Right lobe of liver (tissue), 6 donors: ENCODE measurements at regions not wholly inside any gene's neighbourhood (a gene's known extent, or its start where the extent isn't known, plus 50 kb on each side); places are given as distances from the start of the nearest gene placed in this dataset.

ENCODE experiments used
- ATAC-seq, 4 donors: fragments of 200-7000 bp; cut with Tn5 transposase; one replicate each; pipeline ENCODE4 v1.9.1; 2020; ENCODE audit warnings: mild to moderate bottlenecking in 4 of 4, moderate library complexity in 4 of 4
- DNase-seq, 3 donors: peaks; one replicate each; pipeline ENCODE4 v3.0.0-alpha.2; 2020
- H3K27ac ChIP-seq, 3 donors: fragments of 200-600 bp; one replicate each; pipeline ENCODE4 v1.8.0; 2022
- H3K27me3 ChIP-seq, 2 donors: fragments of 200-600 bp; one replicate each; pipeline ENCODE4 v1.8.0; 2022
- H3K36me3 ChIP-seq, 4 donors: fragments of 200-600 bp; sonication (generic) in 1 of 4; one replicate each; pipeline versions ENCODE4 v1.5.1 to v1.8.0; 2017 to 2022; ENCODE audit warnings: control low read depth in 1 of 4
- H3K4me1 ChIP-seq, 4 donors: fragments of 200-600 bp; sonication (generic) in 1 of 4; one replicate each; pipeline versions ENCODE4 v1.5.1 to v1.8.0; 2017 to 2022; ENCODE audit warnings: control low read depth in 1 of 4
- H3K4me3 ChIP-seq, 3 donors: fragments of 200-600 bp; one replicate each; pipeline ENCODE4 v1.8.0; 2022
- H3K9me3 ChIP-seq, 4 donors: fragments of 200-600 bp; sonication (generic) in 1 of 4; one replicate each; pipeline versions ENCODE4 v1.5.1 to v1.8.0; 2017 to 2022; ENCODE audit warnings: control low read depth in 1 of 4
- POLR2A ChIP-seq: fragments of 450-650 bp; IDR thresholded peaks from one replicate; pipeline ENCODE4 v1.6.1; 2017; ENCODE audit warnings: antibody characterized with exemption, mild to moderate bottlenecking
- WGBS: methylation state at CpG from one replicate; pipeline ENCODE4 v1.1.6; 2018; ENCODE audit warnings: low coverage, low lambda C conversion rate; ENCODE audit not compliant: insufficient coverage; ENCODE audit errors: missing lambda C conversion rate; 5-methylcytosine and 5-hydroxymethylcytosine counted together
- intact Hi-C, 2 donors: fragments of 100-400 bp; cut with DNase I; formaldehyde crosslinking; loops; one replicate each; pipeline versions ENCODE4 v1.11.2 to v1.14.1; 2022
- TF ChIP-seq, protein P1 (sequence below), 4 donors: fragments of 200-600 bp in 3 of 4; fragments of 450-650 bp in 1 of 4; IDR thresholded peaks; one replicate each; pipeline versions ENCODE4 v1.5.1 to v1.8.0; 2016 to 2022; ENCODE audit warnings: antibody characterized with exemption in 4 of 4, mild to moderate bottlenecking in 2 of 4
- donor health status: DM: no; HTN: yes; CAD: no.
- donor health status: DM: no; HTN: no; CAD: no.
- donor health status: DM: no; HTN: no; CAD: no.
- donor health status: DM: no; HTN: yes; CAD: no.
- donor health status: DM: no; HTN: yes; CAD: no.

DNA sequence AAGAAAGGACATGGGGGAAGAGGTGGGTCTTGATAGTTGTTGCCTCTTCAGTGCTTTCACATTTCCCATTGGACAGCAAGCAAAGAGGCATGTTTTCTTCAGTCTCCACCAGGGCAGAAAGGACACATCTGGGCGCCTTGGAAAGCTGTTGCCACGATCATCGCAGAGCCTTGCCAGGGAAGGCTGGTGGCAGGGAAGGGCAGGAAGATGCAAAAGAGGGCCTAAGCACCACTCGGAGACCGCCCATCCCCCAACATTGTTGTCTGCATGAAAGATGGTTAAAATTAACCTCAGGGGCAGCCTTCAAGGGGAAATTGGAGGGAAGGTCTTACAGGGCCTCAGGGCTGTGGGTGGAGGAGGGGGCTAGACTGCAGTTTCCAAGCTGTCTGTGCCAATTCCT, 114.2 kb downstream of the SOX9 start:
- no peak overlapping the region for H3K27ac ChIP-seq
- H3K36me3 ChIP-seq, result no peaks in the 10 kb centered on the region
- H3K27me3 ChIP-seq, result no peaks in the 10 kb centered on the region
- DNase-seq (no peak), ATAC-seq (no peak)
- no peak overlapping the region for H3K4me3 ChIP-seq
- intact Hi-C loops, result no loop called here
- 30% methylated on average over 2 of the region's 5 CpGs for WGBS
- TF ChIP-seq POLR2A, result no peak
- TF ChIP-seq, protein P1, sequence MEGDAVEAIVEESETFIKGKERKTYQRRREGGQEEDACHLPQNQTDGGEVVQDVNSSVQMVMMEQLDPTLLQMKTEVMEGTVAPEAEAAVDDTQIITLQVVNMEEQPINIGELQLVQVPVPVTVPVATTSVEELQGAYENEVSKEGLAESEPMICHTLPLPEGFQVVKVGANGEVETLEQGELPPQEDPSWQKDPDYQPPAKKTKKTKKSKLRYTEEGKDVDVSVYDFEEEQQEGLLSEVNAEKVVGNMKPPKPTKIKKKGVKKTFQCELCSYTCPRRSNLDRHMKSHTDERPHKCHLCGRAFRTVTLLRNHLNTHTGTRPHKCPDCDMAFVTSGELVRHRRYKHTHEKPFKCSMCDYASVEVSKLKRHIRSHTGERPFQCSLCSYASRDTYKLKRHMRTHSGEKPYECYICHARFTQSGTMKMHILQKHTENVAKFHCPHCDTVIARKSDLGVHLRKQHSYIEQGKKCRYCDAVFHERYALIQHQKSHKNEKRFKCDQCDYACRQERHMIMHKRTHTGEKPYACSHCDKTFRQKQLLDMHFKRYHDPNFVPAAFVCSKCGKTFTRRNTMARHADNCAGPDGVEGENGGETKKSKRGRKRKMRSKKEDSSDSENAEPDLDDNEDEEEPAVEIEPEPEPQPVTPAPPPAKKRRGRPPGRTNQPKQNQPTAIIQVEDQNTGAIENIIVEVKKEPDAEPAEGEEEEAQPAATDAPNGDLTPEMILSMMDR (IDR thresholded peaks at IDR 0.05), result no peak
- no peaks in the 10 kb centered on the region for H3K9me3 ChIP-seq
- H3K4me1 ChIP-seq, result no peaks in the 10 kb centered on the region

GRCh38 chr17:72236980-72237633, 116.3 kb downstream of the SOX9 start:
- DNase-seq (no peak), ATAC-seq (no peak)
- no peak for TF ChIP-seq POLR2A
- TF ChIP-seq, protein P1 (IDR thresholded peaks at IDR 0.05), result no peak
- Histone ChIP-seq H3K4me3 (no peak overlapping the region), H3K27ac (no peak overlapping the region), H3K36me3 (no peaks in the 10 kb centered on the region), H3K4me1 (no peaks in the 10 kb centered on the region), H3K9me3 (no peaks in the 10 kb centered on the region), H3K27me3 (no peaks in the 10 kb centered on the region)
- intact Hi-C loops, result no loop called here
- WGBS, result 15% methylated on average over 10 of the region's 13 CpGs

DNA sequence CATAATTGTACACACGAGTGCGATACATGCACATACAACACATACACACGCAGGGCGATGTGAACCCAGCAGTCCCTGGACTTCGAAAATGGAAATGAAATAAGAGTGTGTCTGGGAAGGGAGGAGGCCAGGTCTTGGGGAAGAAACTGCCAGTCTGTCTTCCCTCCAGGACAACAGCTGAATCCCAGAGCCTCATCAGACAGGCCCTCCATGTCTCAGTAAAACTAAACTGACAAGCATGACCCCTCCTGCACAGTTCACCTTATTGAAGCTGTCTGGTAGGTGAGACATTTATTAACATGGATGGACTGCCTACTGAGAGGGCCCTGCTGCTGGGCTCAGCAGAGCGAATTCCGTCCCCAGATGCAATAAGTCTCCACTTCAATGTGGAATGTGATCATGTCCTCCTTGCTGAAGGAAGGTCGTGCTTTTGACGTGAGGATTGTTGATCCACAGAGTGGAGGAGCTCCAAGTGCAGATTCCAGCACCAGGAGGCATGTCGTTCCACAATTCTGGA, 117.4 kb downstream of the SOX9 start:
- WGBS, result 49% methylated on average over 8 of the region's 10 CpGs
- ATAC-seq (no peak), DNase-seq (no peak)
- intact Hi-C loops, result no loop called here
- Histone ChIP-seq H3K4me3 (no peak overlapping the region), H3K36me3 (no peaks in the 10 kb centered on the region), H3K27me3 (no peaks in the 10 kb centered on the region), H3K4me1 (no peaks in the 10 kb centered on the region), H3K9me3 (no peaks in the 10 kb centered on the region), H3K27ac (no peak overlapping the region)
- TF ChIP-seq, protein P1 (IDR thresholded peaks at IDR 0.05), result no peak
- no peak for TF ChIP-seq POLR2A

- TF ChIP-seq POLR2A, result no peak
- Histone ChIP-seq H3K27me3 (no peaks in the 10 kb centered on the region), H3K4me1 (no peaks in the 10 kb centered on the region), H3K4me3 (no peak overlapping the region), H3K27ac (no peak overlapping the region), H3K36me3 (no peaks in the 10 kb centered on the region), H3K9me3 (peaks cover 0 to 3% (median 0%) of the 10 kb centered on the region in 4 donors)
- intact Hi-C loops, result no loop called here
- WGBS, result 93% methylated on average over 3 of the region's 5 CpGs
- ATAC-seq, result no peak
- DNase-seq, result no peak
Observed at GRCh38 chr17:72239548-72239947, 118.7 kb downstream of the SOX9 start.

DNA sequence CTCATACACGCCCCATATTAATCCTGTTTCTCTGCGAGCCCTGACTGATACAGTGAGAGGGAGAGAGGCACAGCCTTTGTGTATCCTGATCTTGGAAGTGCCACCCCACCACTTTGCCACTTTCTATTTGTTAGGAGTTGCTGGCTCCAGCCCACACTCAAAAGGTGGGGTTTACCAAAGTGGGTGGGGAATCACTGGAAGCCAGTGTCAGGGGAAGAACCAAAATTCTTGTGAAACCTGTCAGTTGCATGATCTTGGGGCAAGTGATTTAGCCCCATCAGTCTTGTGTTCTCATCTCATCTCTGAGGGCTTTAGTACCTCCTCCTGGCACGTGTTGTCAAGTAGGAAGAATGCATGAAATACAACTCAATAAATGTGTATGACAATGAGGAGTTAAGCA, 119.5 kb downstream of the SOX9 start:
- DNase-seq, result no peak
- 45% methylated on average over 3 of the region's 3 CpGs for WGBS
- peaks cover 0 to 3% (median 0%) of the 10 kb centered on the region in 4 donors for H3K9me3 ChIP-seq
- no peak overlapping the region for H3K27ac ChIP-seq
- H3K4me3 ChIP-seq, result no peak overlapping the region
- H3K27me3 ChIP-seq, result no peaks in the 10 kb centered on the region
- intact Hi-C loops, result no loop called here
- no peak for ATAC-seq
- H3K4me1 ChIP-seq, result no peaks in the 10 kb centered on the region
- no peaks in the 10 kb centered on the region for H3K36me3 ChIP-seq
- TF ChIP-seq, protein P1 (IDR thresholded peaks at IDR 0.05), result no peak
- no peak for TF ChIP-seq POLR2A
